Type B pancreatic cell (in vitro differentiated cells): ENCODE measurements at regions not wholly inside any gene's neighbourhood (a gene's known extent, or its start where the extent isn't known, plus 50 kb on each side); places are given as distances from the start of the nearest gene placed in this dataset.

ENCODE experiments used
- DNase-seq: peaks from one replicate; pipeline ENCODE4 v3.0.0; 2021; ENCODE audit warnings: mixed read lengths; ENCODE audit not compliant: unreplicated experiment; ENCODE audit errors: extremely low spot score
- H3K27ac Mint-ChIP-seq: 2 replicates; pipeline ENCODE4 v1.8.0; 2021; ENCODE audit warnings: mild to moderate bottlenecking, mixed read lengths
- H3K27me3 Mint-ChIP-seq: 2 replicates; pipeline ENCODE4 v1.8.0; 2021; ENCODE audit warnings: mixed read lengths
- H3K36me3 Mint-ChIP-seq: 2 replicates; pipeline ENCODE4 v1.8.0; 2021; ENCODE audit warnings: mixed read lengths
- H3K4me1 Mint-ChIP-seq: one replicate; pipeline ENCODE4 v1.8.0; 2021; ENCODE audit warnings: mixed read lengths; ENCODE audit not compliant: unreplicated experiment
- H3K4me3 Mint-ChIP-seq: 2 replicates; pipeline ENCODE4 v1.8.0; 2021; ENCODE audit warnings: mild to moderate bottlenecking, mixed read lengths
- H3K9me3 Mint-ChIP-seq: 2 replicates; pipeline ENCODE4 v1.8.0; 2021; ENCODE audit warnings: mixed read lengths
- TF ChIP-seq, protein P1 (sequence below): fragments of 200-600 bp; sonication (generic); conservative IDR thresholded peaks from 2 replicates; pipeline ENCODE4 v1.5.0; 2021; ENCODE audit warnings: antibody characterized with exemption, mild to moderate bottlenecking

DNA sequence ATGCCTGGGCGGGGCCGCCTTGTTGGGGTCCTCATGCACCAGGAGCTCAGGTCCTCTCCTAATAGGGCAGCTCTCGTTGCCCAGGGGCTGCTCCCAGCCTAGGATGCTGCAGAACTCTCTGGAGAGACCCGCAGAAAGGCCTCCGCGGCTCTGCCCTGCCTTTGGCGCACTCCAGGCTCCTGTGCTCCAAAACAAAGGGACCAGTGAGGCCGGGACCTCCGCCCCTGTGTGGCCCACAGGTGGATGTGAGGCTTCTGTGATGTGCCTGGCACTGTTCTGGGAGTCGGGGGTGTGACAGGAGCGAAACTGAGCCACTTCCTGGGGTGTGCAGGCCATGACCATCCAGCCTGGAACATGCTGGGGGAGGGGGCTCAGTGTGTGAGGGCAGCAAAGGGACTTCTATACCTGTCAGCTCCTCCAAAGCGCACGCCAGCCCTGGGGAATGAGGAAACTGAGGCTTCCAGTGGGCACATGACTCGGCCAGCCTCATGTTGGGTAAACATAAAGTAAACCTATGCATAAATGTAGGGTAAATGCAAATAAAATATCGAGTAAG lies 153.2 kb downstream of the IRF8 start:
- Mint-ChIP-seq H3K9me3 (no peaks in the 10 kb centered on the region), H3K27ac (no peak overlapping the region), H3K36me3 (no peaks in the 10 kb centered on the region), H3K4me1 (peaks cover 25% of the 10 kb centered on the region), H3K27me3 (peaks cover 46% of the 10 kb centered on the region), H3K4me3 (no peak overlapping the region)
- TF ChIP-seq, protein P1, sequence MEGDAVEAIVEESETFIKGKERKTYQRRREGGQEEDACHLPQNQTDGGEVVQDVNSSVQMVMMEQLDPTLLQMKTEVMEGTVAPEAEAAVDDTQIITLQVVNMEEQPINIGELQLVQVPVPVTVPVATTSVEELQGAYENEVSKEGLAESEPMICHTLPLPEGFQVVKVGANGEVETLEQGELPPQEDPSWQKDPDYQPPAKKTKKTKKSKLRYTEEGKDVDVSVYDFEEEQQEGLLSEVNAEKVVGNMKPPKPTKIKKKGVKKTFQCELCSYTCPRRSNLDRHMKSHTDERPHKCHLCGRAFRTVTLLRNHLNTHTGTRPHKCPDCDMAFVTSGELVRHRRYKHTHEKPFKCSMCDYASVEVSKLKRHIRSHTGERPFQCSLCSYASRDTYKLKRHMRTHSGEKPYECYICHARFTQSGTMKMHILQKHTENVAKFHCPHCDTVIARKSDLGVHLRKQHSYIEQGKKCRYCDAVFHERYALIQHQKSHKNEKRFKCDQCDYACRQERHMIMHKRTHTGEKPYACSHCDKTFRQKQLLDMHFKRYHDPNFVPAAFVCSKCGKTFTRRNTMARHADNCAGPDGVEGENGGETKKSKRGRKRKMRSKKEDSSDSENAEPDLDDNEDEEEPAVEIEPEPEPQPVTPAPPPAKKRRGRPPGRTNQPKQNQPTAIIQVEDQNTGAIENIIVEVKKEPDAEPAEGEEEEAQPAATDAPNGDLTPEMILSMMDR: no peak
- no peak for DNase-seq

DNA sequence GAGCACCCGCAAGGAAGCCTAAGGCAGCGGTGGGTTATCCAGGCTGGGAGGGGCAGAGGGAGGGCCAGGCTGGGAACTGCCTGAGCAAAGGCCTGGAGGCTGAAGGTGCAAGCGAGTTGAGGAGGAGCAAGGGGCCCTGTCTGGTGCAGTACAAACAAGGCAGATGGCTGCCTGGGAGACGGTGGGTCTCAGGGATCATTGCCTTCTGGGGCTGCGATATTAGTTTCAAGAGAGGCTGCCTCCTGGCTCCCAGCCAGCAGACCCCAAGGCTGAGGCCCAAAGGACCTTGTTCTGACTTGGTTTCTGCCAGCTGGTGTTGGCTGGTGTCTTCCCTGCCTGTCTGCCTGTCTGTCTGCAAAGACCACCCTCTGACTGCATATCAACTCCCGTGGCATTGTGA lies 154.0 kb downstream of the IRF8 start:
- no peaks in the 10 kb centered on the region for H3K36me3 Mint-ChIP-seq
- H3K9me3 Mint-ChIP-seq: no peaks in the 10 kb centered on the region
- DNase-seq: no peak
- H3K27ac Mint-ChIP-seq: no peak overlapping the region
- peaks cover 18% of the 10 kb centered on the region for H3K4me1 Mint-ChIP-seq
- no peak overlapping the region for H3K4me3 Mint-ChIP-seq
- peaks cover 39% of the 10 kb centered on the region for H3K27me3 Mint-ChIP-seq
- TF ChIP-seq, protein P1: no peak

DNA sequence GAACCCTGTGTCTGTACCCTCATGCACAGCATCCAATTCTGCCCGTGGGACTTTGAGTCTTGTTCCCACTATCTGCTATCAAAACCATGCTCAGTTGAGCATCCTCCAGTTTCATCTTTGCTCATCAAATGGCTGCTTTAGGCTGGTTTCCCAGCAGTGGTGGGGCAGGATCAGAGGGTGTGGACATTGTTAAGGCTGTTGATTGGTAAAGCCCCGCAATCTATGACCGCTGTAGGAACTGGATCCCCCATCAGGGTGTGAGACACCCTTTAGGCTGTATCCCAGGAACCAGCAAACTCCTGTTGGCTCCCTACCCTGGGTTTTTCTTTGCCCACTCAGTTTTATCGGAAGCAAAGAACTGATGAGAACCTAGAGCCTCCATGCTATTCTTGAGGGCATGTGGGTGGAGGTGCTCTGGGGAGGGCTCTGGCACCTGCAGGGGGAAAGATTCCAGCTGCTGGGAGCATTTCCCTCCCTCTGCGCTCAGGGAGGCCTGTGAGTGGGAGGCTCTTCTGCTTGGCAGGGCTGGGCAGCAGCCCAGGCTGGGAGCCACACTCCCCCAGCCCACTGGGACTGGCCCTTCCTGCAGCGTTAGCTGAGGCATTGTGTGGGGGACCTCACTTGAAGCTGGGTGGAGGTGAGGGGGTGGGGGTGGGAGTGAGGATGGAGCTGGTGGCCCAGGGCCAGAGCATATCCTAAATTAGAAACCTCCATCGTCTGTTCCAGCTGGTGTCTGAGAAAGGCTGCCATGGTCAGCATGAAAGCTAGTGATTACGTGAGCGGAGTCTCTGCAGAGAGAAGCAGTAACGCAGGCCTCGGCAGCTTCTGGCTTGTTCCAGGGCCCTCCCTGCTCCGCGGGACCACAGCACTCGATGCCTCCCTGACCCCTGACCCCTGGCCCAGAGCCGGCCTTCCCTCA lies 160.6 kb downstream of the IRF8 start:
- H3K4me3 Mint-ChIP-seq: no peak overlapping the region
- peaks cover 44% of the 10 kb centered on the region for H3K27me3 Mint-ChIP-seq
- peaks cover 6% of the 10 kb centered on the region for H3K4me1 Mint-ChIP-seq
- no peaks in the 10 kb centered on the region for H3K9me3 Mint-ChIP-seq
- TF ChIP-seq, protein P1: no peak
- no peaks in the 10 kb centered on the region for H3K36me3 Mint-ChIP-seq
- H3K27ac Mint-ChIP-seq: no peak overlapping the region
- no peak for DNase-seq

DNA sequence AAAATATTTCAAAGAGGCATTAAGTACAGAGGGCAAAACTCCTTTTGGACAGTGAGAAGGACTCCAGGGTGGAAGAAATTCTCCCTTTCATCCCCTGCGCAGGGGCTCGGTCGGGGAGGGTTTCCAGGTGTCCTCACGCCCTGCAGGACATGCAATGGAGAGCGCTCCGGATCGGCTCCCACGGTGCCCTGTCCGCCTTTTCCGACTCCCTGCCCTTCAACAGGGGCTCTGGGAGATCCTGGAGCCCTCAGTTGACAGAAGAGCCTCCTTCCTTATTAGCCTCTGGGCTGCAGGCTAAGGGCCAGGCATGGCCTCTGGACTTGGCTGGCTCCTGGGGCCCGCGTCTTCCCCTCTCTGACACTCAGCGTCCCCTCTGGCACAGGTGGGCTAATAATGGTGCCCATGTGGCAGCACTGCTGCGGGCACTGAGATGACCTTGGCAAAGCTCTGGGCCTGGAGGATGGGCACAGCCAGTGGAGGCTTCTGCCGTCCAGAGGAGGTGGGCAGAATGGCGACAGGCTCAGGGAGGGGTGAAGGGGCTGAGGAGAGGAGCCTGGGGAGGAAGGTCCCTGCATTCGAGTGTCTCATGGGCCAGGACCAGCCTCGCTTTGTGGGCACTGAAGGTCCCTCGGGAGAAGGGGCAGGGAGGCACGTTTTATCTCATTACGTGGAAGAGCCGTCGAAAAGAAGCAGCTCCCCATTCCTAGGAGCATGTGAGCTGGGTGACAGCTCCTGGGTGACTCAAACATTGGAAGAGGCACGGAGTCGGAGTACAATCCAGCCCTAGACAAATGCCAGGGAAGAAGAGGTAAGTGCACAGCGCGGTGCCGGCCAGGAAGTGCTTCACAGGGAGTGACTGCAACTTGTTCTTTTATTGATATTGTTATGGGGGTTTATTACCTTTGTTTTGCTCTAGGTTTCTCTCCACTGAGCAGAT lies 161.7 kb downstream of the IRF8 start:
- Mint-ChIP-seq H3K27me3 (peaks cover 38% of the 10 kb centered on the region), H3K4me1 (peaks cover 6% of the 10 kb centered on the region), H3K27ac (no peak overlapping the region), H3K9me3 (no peaks in the 10 kb centered on the region), H3K36me3 (no peaks in the 10 kb centered on the region), H3K4me3 (no peak overlapping the region)
- DNase-seq: no peak
- TF ChIP-seq, protein P1: no peak

DNA sequence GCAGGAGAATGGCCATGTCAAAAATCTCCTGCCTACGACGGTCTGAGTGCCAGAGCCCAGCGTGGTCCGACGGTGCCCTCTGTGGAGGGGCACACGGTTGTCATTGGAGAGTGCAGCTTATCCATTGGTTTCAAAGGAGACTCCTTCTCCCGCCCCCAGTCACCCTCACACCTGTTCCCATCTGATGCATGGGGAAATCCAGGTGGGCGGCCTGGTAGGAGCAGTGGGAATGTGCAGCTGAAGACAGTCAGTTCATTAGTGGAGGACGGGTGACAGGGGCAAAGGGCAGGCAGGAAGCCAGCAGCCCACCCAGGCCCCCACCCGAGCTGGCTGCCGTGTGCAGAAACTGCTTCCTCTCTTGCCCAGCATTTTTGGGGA lies 162.3 kb downstream of the IRF8 start:
- Mint-ChIP-seq H3K4me1 (peaks cover 13% of the 10 kb centered on the region), H3K4me3 (no peak overlapping the region), H3K36me3 (no peaks in the 10 kb centered on the region), H3K27ac (no peak overlapping the region), H3K9me3 (no peaks in the 10 kb centered on the region), H3K27me3 (peaks cover 40% of the 10 kb centered on the region)
- TF ChIP-seq, protein P1: no peak
- no peak for DNase-seq
